ENCODE measurements at regions not wholly inside any gene's neighbourhood (a gene's known extent, or its start where the extent isn't known, plus 50 kb on each side); places are given as distances from the start of the nearest gene placed in this dataset.

GRCh38 chr10:105502058-105502457, 861.0 kb downstream of the SORCS3 start:
- no peak for ATAC-seq

More at GRCh38 chr10:105502058-105502457, 861.0 kb downstream of the SORCS3 start:
- no peaks in the 10 kb centered on the region for H3K27me3 ChIP-seq (ENCODE audit: insufficient read depth)
- TF ChIP-seq POLR2AphosphoS5 (IDR thresholded peaks at IDR 0.05; ENCODE audit: low read depth): no peak
- no peak for TF ChIP-seq STAT1 (IDR thresholded peaks at IDR 0.05; ENCODE audit: unreplicated experiment)
- no peak for TF ChIP-seq ZNF462 (CRISPR knock-in tag; IDR thresholded peaks at IDR 0.05)
- TF ChIP-seq CTCF (conservative IDR thresholded peaks at IDR 0.05; ENCODE audit: low read depth in 2 of 2): no peak
- no peak for TF ChIP-seq REST (IDR thresholded peaks at IDR 0.05; ENCODE audit: unreplicated experiment)
- no peak for TF ChIP-seq ZNF114 (CRISPR knock-in tag; IDR thresholded peaks at IDR 0.05)
- TF ChIP-seq ZNF331 (CRISPR knock-in tag; IDR thresholded peaks at IDR 0.05; ENCODE audit: low read depth): no peak
- TF ChIP-seq CREB1 (CRISPR knock-in tag; IDR thresholded peaks at IDR 0.05; ENCODE audit: low read depth): no peak
- TF ChIP-seq EZH2phosphoT487 (IDR thresholded peaks at IDR 0.05; ENCODE audit: unreplicated experiment): no peak
- no peak for TF ChIP-seq NANOG (IDR thresholded peaks at IDR 0.05; ENCODE audit: borderline replicate concordance)
- TF ChIP-seq EZH2 (IDR thresholded peaks at IDR 0.05; ENCODE audit: low read depth, unreplicated experiment): no peak
- TF ChIP-seq ETS1 (IDR thresholded peaks at IDR 0.05): no peak
- no peak for TF ChIP-seq JUNB (IDR thresholded peaks at IDR 0.05; ENCODE audit: unreplicated experiment)
- H3K9me3 Mint-ChIP-seq: no peaks in the 10 kb centered on the region
- H3K4me1 ChIP-seq (ENCODE audit: insufficient read depth): peaks cover 6% of the 10 kb centered on the region; the same call in 1 of the 2 replicates
- H3K27ac ChIP-seq (ENCODE audit: low read depth): no peak overlapping the region
- H3K4me3 ChIP-seq: no peak overlapping the region
- no peaks in the 10 kb centered on the region for H3K27me3 Mint-ChIP-seq (ENCODE audit: insufficient read depth, low read depth, poor library complexity)
- no peaks in the 10 kb centered on the region for H3K36me3 Mint-ChIP-seq (ENCODE audit: low read depth)
- no peak for DNase-seq (ENCODE audit: low spot score)
- no peaks in the 10 kb centered on the region for H4K20me1 ChIP-seq (replicated peaks; ENCODE audit: insufficient read depth)
- H3K79me2 ChIP-seq (replicated peaks; ENCODE audit: insufficient read depth): no peaks in the 10 kb centered on the region
- no peaks in the 10 kb centered on the region for H3F3A ChIP-seq (replicated peaks; ENCODE audit: low read depth)
- H3K9me2 ChIP-seq (ENCODE audit: insufficient read depth): no peaks in the 10 kb centered on the region
- no peaks in the 10 kb centered on the region for H3K36me3 ChIP-seq (ENCODE audit: insufficient read depth)
- H2AFZ ChIP-seq: no peak overlapping the region; the same call in 1 of the 2 replicates
- H3K4me2 ChIP-seq: no peak overlapping the region
- no peak overlapping the region for H3K4me3 Mint-ChIP-seq
- H3K27ac Mint-ChIP-seq: no peak overlapping the region; the same call in 1 of the 2 replicates
- peaks cover 5% of the 10 kb centered on the region; the same call in 2 of the 3 replicates for H3K4me1 Mint-ChIP-seq

Data from GM23338 (cell line).